B cell (primary cell): ENCODE measurements at regions not wholly inside any gene's neighbourhood (a gene's known extent, or its start where the extent isn't known, plus 50 kb on each side); places are given as distances from the start of the nearest gene placed in this dataset.

Source experiments
- CTCF ChIP-seq: fragments of 200-600 bp; IDR thresholded peaks from one replicate; pipeline ENCODE4 v1.8.0; 2022; ENCODE audit warnings: antibody characterized with exemption, mild to moderate bottlenecking
- EZH2 ChIP-seq: IDR thresholded peaks from 2 replicates; pipeline ENCODE4 v1.6.1; 2012; ENCODE audit warnings: borderline replicate concordance, low read depth, mild to moderate bottlenecking, moderate library complexity, low read length; ENCODE audit not compliant: insufficient read depth, poor library complexity, severe bottlenecking

GRCh38 chr16:82514262-82514661, 112.5 kb upstream of the CDH13 start:
- TF ChIP-seq CTCF (no peak), EZH2 (no peak)
